Choroid plexus epithelial cell (primary cell): ENCODE measurements at regions not wholly inside any gene's neighbourhood (a gene's known extent, or its start where the extent isn't known, plus 50 kb on each side); places are given as distances from the start of the nearest gene placed in this dataset.

Source experiments
- DNase-seq: peaks from one replicate; pipeline ENCODE4 v3.0.0-alpha.2; 2010; ENCODE audit warnings: low read depth
- H3K4me3 ChIP-seq: 2 replicates; pipeline ENCODE4 v1.5.1; 2011; ENCODE audit warnings: low read depth, mild to moderate bottlenecking, control low read depth, low read length, moderate library complexity
- CTCF ChIP-seq: conservative IDR thresholded peaks from 2 replicates; pipeline ENCODE4 v1.5.1; 2011; ENCODE audit warnings: low read depth, mild to moderate bottlenecking, control low read depth, inconsistent platforms, low read length, moderate library complexity

- no peak for TF ChIP-seq CTCF
- DNase-seq: no peak
- H3K4me3 ChIP-seq: no peak overlapping the region
Measured at GRCh38 chr16:51420247-51420646, 269.2 kb upstream of the SALL1 start.

GRCh38 chr16:51419768-51420167 is 268.7 kb upstream of the SALL1 start:
- DNase-seq: peak; percentile 31
- no peak for TF ChIP-seq CTCF
- H3K4me3 ChIP-seq: no peak overlapping the region

- DNase-seq: no peak
- no peak for TF ChIP-seq CTCF
- no peak overlapping the region for H3K4me3 ChIP-seq
Measured at GRCh38 chr16:51418258-51418657, 267.2 kb upstream of the SALL1 start.

GRCh38 chr16:51416926-51417325 is 265.9 kb upstream of the SALL1 start:
- no peak overlapping the region for H3K4me3 ChIP-seq
- TF ChIP-seq CTCF: no peak
- peak; percentile 54 for DNase-seq

GRCh38 chr16:51410125-51410524 is 259.1 kb upstream of the SALL1 start:
- no peak for TF ChIP-seq CTCF
- DNase-seq: no peak

GRCh38 chr16:51409001-51409675 is 258.1 kb upstream of the SALL1 start:
- no peak overlapping the region for H3K4me3 ChIP-seq
- DNase-seq: peak; percentile 44
- no peak for TF ChIP-seq CTCF

More at GRCh38 chr16:51410125-51410524, 259.1 kb upstream of the SALL1 start:
- no peak overlapping the region for H3K4me3 ChIP-seq

- no peak for TF ChIP-seq CTCF
- peak; percentile 64 for DNase-seq
- no peak overlapping the region for H3K4me3 ChIP-seq
Measured at GRCh38 chr16:51408357-51408756, 257.3 kb upstream of the SALL1 start.
